Neural crest cell (in vitro differentiated cells): ENCODE measurements at regions not wholly inside any gene's neighbourhood (a gene's known extent, or its start where the extent isn't known, plus 50 kb on each side); places are given as distances from the start of the nearest gene placed in this dataset.
"Not testable (repeated sequence)": the region's sequence is repeated elsewhere in the genome, so short reads cannot be mapped to it uniquely, and the experiment has no call there.

Experiments
- DNase-seq: peaks from one replicate; pipeline ENCODE4 v3.0.0; 2021; ENCODE audit warnings: low read depth, mixed read lengths, low spot score
- H3K27ac Mint-ChIP-seq: one replicate; pipeline ENCODE4 v1.8.0; 2021; ENCODE audit warnings: mild to moderate bottlenecking, mixed read lengths; ENCODE audit not compliant: unreplicated experiment
- H3K27me3 Mint-ChIP-seq: 2 replicates; pipeline ENCODE4 v1.8.0; 2021; ENCODE audit warnings: low read depth, mild to moderate bottlenecking, mixed read lengths
- H3K36me3 Mint-ChIP-seq: 2 replicates; pipeline ENCODE4 v1.8.0; 2021; ENCODE audit warnings: low read depth, mild to moderate bottlenecking, mixed read lengths
- H3K4me1 Mint-ChIP-seq: 2 replicates; pipeline ENCODE4 v1.8.0; 2021; ENCODE audit warnings: mixed read lengths
- H3K4me3 Mint-ChIP-seq: one replicate; pipeline ENCODE4 v1.8.0; 2021; ENCODE audit warnings: mild to moderate bottlenecking, mixed read lengths
- H3K9me3 Mint-ChIP-seq: 2 replicates; pipeline ENCODE4 v1.8.0; 2021; ENCODE audit warnings: mixed read lengths
- CTCF ChIP-seq: fragments of 200-600 bp; sonication (generic); conservative IDR thresholded peaks from 2 replicates; pipeline ENCODE4 v1.5.0; 2021; ENCODE audit warnings: antibody characterized with exemption, mild to moderate bottlenecking

DNA sequence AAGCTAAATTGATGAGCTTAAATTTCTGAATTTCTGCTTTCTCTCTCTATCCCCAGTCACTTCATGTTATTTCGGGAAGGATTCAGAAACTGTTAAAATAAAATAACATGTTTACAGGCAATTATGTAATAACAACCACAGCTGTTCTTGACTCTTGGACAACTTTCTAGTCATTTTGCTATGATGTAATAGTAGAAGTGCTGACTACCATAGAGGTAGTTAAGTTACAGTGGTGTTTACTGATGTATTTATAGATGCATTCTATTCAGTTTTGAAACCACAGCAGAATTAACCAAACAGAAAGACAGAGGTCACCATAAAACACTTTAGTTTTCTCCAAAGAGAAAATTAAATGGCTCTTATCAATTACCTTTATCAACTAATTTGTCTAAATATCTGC, 1292.0 kb upstream of the CHAC2 start:
- no peak overlapping the region for H3K4me3 Mint-ChIP-seq
- no peak overlapping the region for H3K27ac Mint-ChIP-seq
- H3K4me1 Mint-ChIP-seq = no peaks in the 10 kb centered on the region
- DNase-seq = no peak
- TF ChIP-seq CTCF = no peak
- H3K36me3 Mint-ChIP-seq = no peaks in the 10 kb centered on the region
- peaks cover 3% of the 10 kb centered on the region for H3K9me3 Mint-ChIP-seq
- H3K27me3 Mint-ChIP-seq = no peaks in the 10 kb centered on the region

GRCh38 chr2:52474091-52474490, 1293.5 kb upstream of the CHAC2 start:
- H3K27me3 Mint-ChIP-seq = no peaks in the 10 kb centered on the region
- no peak for TF ChIP-seq CTCF
- no peak overlapping the region for H3K27ac Mint-ChIP-seq
- no peak overlapping the region for H3K4me3 Mint-ChIP-seq
- H3K36me3 Mint-ChIP-seq = no peaks in the 10 kb centered on the region
- H3K4me1 Mint-ChIP-seq = peaks cover 4% of the 10 kb centered on the region
- no peak for DNase-seq
- H3K9me3 Mint-ChIP-seq = peaks cover 3% of the 10 kb centered on the region

- H3K4me3 Mint-ChIP-seq = no peak overlapping the region
- H3K4me1 Mint-ChIP-seq = peaks cover 4% of the 10 kb centered on the region
- peaks cover 3% of the 10 kb centered on the region for H3K9me3 Mint-ChIP-seq
- no peaks in the 10 kb centered on the region for H3K36me3 Mint-ChIP-seq
- DNase-seq = no peak
- H3K27ac Mint-ChIP-seq = no peak overlapping the region
- TF ChIP-seq CTCF = no peak
- no peaks in the 10 kb centered on the region for H3K27me3 Mint-ChIP-seq
Measured at GRCh38 chr2:52473526-52473925, 1294.1 kb upstream of the CHAC2 start.

DNA sequence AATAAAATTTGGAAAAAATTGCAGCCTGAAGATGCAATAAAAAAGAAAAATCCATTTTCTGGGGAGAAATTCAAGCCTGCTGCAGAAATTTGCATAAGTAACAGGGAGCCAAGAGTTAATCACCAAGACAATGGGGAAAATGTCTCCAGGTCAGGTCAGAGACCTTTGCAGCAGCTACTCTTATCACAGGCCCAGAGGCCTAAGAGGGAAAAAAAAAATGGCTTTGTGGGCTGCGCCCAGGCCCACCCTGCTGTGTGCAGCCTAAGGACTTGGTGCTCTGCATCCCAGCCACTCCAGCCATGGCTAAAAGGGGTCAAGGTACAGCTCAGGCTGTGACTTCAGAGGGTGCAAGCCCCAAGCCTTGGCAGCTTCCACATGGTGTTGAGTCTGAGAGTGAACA, 1297.1 kb upstream of the CHAC2 start:
- not testable (repeated sequence) for H3K36me3 Mint-ChIP-seq, H3K4me3 Mint-ChIP-seq, H3K4me1 Mint-ChIP-seq, DNase-seq, H3K27ac Mint-ChIP-seq, H3K27me3 Mint-ChIP-seq, H3K9me3 Mint-ChIP-seq

DNA sequence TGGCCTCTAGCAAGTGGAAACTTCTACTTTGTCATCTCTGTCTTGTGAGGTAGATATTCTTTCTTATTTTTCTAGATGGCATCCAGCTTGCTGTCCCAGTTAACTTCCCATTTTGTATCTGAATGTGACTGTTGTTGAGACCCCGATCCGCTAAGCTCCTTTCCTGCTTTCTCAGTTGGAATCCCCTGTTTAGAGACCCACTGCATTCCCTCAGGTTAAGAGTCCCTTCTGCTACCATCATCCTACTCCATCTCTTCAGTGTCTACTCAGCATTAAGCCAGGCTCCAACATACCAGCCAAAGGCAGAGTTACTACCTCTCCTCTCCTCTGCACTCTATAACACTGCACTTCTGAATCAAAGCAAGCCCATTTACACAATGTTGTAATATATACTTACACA, 1300.4 kb upstream of the CHAC2 start:
- Mint-ChIP-seq H3K9me3 (no peaks in the 10 kb centered on the region), H3K4me3 (no peak overlapping the region), H3K27me3 (no peaks in the 10 kb centered on the region), H3K4me1 (peaks cover 4% of the 10 kb centered on the region), H3K27ac (no peak overlapping the region), H3K36me3 (no peaks in the 10 kb centered on the region)
- TF ChIP-seq CTCF = no peak
- no peak for DNase-seq

- no peak for TF ChIP-seq CTCF
- no peaks in the 10 kb centered on the region for H3K27me3 Mint-ChIP-seq
- no peak overlapping the region for H3K27ac Mint-ChIP-seq
- no peaks in the 10 kb centered on the region for H3K36me3 Mint-ChIP-seq
- H3K4me3 Mint-ChIP-seq = no peak overlapping the region
- H3K9me3 Mint-ChIP-seq = no peaks in the 10 kb centered on the region
- H3K4me1 Mint-ChIP-seq = peaks cover 3% of the 10 kb centered on the region
- no peak for DNase-seq
Measured at GRCh38 chr2:52465287-52465686, 1302.3 kb upstream of the CHAC2 start.
